Neural cell (in vitro differentiated cells): ENCODE measurements at regions not wholly inside any gene's neighbourhood (a gene's known extent, or its start where the extent isn't known, plus 50 kb on each side); places are given as distances from the start of the nearest gene placed in this dataset.

Source experiments
- H2AFZ ChIP-seq: fragments of 200-600, 300-800 bp; sonication (generic), shearing (Covaris generic); 2 replicates; pipeline ENCODE4 v1.6.0; 2014; ENCODE audit warnings: low read depth, mild to moderate bottlenecking, antibody characterized with exemption, low read length, moderate library complexity
- H3F3A ChIP-seq: fragments of 200-600 bp; shearing (Covaris generic); 2 replicates; pipeline ENCODE4 v1.6.1; 2016; ENCODE audit warnings: mild to moderate bottlenecking, moderate library complexity, mixed read lengths, antibody characterized with exemption, low read length; ENCODE audit not compliant: insufficient read depth, poor library complexity, severe bottlenecking
- H3K27ac ChIP-seq: fragments of 200-600, 300-800 bp; sonication (generic), shearing (Covaris generic); 2 replicates; pipeline ENCODE4 v1.5.1; 2014; ENCODE audit warnings: mild to moderate bottlenecking, low read length, moderate library complexity
- H3K27me3 ChIP-seq: fragments of 300-800, 200-600 bp; sonication (generic), shearing (Covaris generic); 2 replicates; pipeline ENCODE4 v1.6.0; 2014; ENCODE audit warnings: mild to moderate bottlenecking, low read depth, low read length, moderate library complexity; ENCODE audit not compliant: insufficient read depth
- H3K36me3 ChIP-seq: fragments of 300-800, 200-600 bp; sonication (generic), shearing (Covaris generic); 2 replicates; pipeline ENCODE4 v1.5.1; 2014; ENCODE audit warnings: mild to moderate bottlenecking, antibody characterized with exemption, low read length, moderate library complexity; ENCODE audit not compliant: insufficient read depth
- H3K4me2 ChIP-seq: fragments of 300-800, 200-600 bp; sonication (generic), shearing (Covaris generic); 2 replicates; pipeline ENCODE4 v1.6.0; 2014; ENCODE audit warnings: mild to moderate bottlenecking, low read length
- H3K4me3 ChIP-seq: fragments of 300-800, 200-600 bp; sonication (generic), shearing (Covaris generic); 2 replicates; pipeline ENCODE4 v1.5.1; 2014; ENCODE audit warnings: mild to moderate bottlenecking, low read length, moderate library complexity
- H3K79me2 ChIP-seq: fragments of 200-600 bp; shearing (Covaris generic); replicated peaks from 2 replicates; pipeline ENCODE4 v1.6.0; 2014; ENCODE audit warnings: mild to moderate bottlenecking, low read length, moderate library complexity; ENCODE audit not compliant: insufficient read depth
- H3K9ac ChIP-seq: fragments of 300-800, 200-600 bp; sonication (generic), shearing (Covaris generic); 2 replicates; pipeline ENCODE4 v1.6.1; 2016; ENCODE audit warnings: mild to moderate bottlenecking, low read length, mixed read lengths
- H3K9me2 ChIP-seq: fragments of 200-600 bp; shearing (Covaris generic); 2 replicates; pipeline ENCODE4 v1.6.1; 2016; ENCODE audit warnings: mild to moderate bottlenecking, low read length, mixed read lengths; ENCODE audit not compliant: insufficient read depth
- H3K9me3 ChIP-seq: fragments of 200-600, 300-800 bp; sonication (generic), shearing (Covaris generic); 2 replicates; pipeline ENCODE4 v1.6.1; 2016; ENCODE audit warnings: mild to moderate bottlenecking, mixed run types, low read length, moderate library complexity, mixed read lengths
- H4K20me1 ChIP-seq: fragments of 200-600 bp; shearing (Covaris generic); 2 replicates; pipeline ENCODE4 v1.6.1; 2016; ENCODE audit warnings: mild to moderate bottlenecking, mixed run types; ENCODE audit not compliant: insufficient read depth
- EP300 ChIP-seq: fragments of 450-650 bp; conservative IDR thresholded peaks from 2 replicates; pipeline ENCODE4 v1.6.1; 2014; ENCODE audit warnings: antibody characterized with exemption, mild to moderate bottlenecking, moderate library complexity; ENCODE audit not compliant: poor library complexity, severe bottlenecking
- EZH2 ChIP-seq: fragments of 200-600, 300-800 bp; shearing (Covaris generic), sonication (generic); IDR thresholded peaks from 2 replicates; pipeline ENCODE4 v1.6.1; 2014; ENCODE audit warnings: antibody characterized with exemption, low read length, borderline replicate concordance, mild to moderate bottlenecking; ENCODE audit not compliant: insufficient read depth, poor library complexity, severe bottlenecking
- MXI1 ChIP-seq: fragments of 450-650 bp; conservative IDR thresholded peaks from 2 replicates; pipeline ENCODE4 v1.6.1; 2014; ENCODE audit warnings: antibody characterized with exemption, mild to moderate bottlenecking; ENCODE audit not compliant: poor library complexity, severe bottlenecking
- POLR2AphosphoS5 ChIP-seq: IDR thresholded peaks from 2 replicates; pipeline ENCODE4 v1.6.1; 2012
- RAD21 ChIP-seq: fragments of 450-650 bp; conservative IDR thresholded peaks from 2 replicates; pipeline ENCODE4 v1.6.1; 2014; ENCODE audit warnings: antibody characterized with exemption, mild to moderate bottlenecking, moderate library complexity
- SMC3 ChIP-seq: fragments of 450-650 bp; conservative IDR thresholded peaks from 2 replicates; pipeline ENCODE4 v1.6.1; 2014; ENCODE audit warnings: antibody characterized with exemption, mild to moderate bottlenecking, moderate library complexity; ENCODE audit not compliant: poor library complexity
- TAF1 ChIP-seq: IDR thresholded peaks from 2 replicates; pipeline ENCODE4 v1.6.1; 2012; ENCODE audit warnings: low read depth
- TF ChIP-seq, protein P1 (sequence below): IDR thresholded peaks from 2 replicates; pipeline ENCODE4 v1.6.1; 2012; ENCODE audit warnings: borderline replicate concordance
- TF ChIP-seq, protein P2 (sequence below): fragments of 450-650 bp; IDR thresholded peaks from 2 replicates; pipeline ENCODE4 v1.5.1; 2014; ENCODE audit warnings: antibody characterized with exemption, mild to moderate bottlenecking, moderate library complexity; ENCODE audit not compliant: poor library complexity, severe bottlenecking

DNA sequence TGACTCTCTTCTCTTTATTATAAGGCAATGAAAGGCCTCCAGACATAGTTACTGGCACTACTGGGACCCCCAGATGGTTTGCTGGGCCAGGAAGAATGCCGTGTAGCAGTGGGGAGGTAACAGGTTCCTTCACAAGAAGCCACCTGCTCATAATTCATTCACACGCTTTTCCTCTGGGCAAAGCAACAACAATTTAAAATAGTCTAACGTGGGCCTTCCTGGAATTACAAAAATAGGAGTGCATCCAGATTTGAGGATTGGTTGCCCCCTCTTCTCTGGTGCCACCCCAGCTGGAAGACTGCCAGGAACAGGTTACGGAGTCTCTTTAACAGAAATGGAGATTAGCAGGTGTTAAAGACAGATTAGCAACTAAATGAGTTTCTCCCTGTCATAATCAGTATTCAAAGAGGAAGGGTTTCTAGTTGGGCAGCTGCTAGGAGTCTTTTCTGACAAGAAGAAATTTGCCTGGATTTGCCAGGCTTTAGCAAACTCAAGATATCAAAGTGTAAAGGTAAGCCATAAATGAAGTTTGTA lies 409.6 kb downstream of the NPIPA8 start:
- no peaks in the 10 kb centered on the region for H4K20me1 ChIP-seq
- no peak overlapping the region for H2AFZ ChIP-seq
- no peaks in the 10 kb centered on the region for H3K27me3 ChIP-seq
- TF ChIP-seq EP300 (no peak), SMC3 (no peak), MXI1 (no peak), TAF1 (no peak), POLR2AphosphoS5 (no peak), RAD21 (no peak), EZH2 (no peak)
- TF ChIP-seq, protein P1, sequence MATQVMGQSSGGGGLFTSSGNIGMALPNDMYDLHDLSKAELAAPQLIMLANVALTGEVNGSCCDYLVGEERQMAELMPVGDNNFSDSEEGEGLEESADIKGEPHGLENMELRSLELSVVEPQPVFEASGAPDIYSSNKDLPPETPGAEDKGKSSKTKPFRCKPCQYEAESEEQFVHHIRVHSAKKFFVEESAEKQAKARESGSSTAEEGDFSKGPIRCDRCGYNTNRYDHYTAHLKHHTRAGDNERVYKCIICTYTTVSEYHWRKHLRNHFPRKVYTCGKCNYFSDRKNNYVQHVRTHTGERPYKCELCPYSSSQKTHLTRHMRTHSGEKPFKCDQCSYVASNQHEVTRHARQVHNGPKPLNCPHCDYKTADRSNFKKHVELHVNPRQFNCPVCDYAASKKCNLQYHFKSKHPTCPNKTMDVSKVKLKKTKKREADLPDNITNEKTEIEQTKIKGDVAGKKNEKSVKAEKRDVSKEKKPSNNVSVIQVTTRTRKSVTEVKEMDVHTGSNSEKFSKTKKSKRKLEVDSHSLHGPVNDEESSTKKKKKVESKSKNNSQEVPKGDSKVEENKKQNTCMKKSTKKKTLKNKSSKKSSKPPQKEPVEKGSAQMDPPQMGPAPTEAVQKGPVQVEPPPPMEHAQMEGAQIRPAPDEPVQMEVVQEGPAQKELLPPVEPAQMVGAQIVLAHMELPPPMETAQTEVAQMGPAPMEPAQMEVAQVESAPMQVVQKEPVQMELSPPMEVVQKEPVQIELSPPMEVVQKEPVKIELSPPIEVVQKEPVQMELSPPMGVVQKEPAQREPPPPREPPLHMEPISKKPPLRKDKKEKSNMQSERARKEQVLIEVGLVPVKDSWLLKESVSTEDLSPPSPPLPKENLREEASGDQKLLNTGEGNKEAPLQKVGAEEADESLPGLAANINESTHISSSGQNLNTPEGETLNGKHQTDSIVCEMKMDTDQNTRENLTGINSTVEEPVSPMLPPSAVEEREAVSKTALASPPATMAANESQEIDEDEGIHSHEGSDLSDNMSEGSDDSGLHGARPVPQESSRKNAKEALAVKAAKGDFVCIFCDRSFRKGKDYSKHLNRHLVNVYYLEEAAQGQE, result no peak
- TF ChIP-seq, protein P2, sequence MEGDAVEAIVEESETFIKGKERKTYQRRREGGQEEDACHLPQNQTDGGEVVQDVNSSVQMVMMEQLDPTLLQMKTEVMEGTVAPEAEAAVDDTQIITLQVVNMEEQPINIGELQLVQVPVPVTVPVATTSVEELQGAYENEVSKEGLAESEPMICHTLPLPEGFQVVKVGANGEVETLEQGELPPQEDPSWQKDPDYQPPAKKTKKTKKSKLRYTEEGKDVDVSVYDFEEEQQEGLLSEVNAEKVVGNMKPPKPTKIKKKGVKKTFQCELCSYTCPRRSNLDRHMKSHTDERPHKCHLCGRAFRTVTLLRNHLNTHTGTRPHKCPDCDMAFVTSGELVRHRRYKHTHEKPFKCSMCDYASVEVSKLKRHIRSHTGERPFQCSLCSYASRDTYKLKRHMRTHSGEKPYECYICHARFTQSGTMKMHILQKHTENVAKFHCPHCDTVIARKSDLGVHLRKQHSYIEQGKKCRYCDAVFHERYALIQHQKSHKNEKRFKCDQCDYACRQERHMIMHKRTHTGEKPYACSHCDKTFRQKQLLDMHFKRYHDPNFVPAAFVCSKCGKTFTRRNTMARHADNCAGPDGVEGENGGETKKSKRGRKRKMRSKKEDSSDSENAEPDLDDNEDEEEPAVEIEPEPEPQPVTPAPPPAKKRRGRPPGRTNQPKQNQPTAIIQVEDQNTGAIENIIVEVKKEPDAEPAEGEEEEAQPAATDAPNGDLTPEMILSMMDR, result no peak
- H3K9me2 ChIP-seq, result no peaks in the 10 kb centered on the region
- no peaks in the 10 kb centered on the region for H3F3A ChIP-seq
- no peak overlapping the region for H3K4me2 ChIP-seq
- H3K4me3 ChIP-seq, result no peak overlapping the region
- no peaks in the 10 kb centered on the region for H3K79me2 ChIP-seq
- H3K9ac ChIP-seq, result no peak overlapping the region
- H3K36me3 ChIP-seq, result no peaks in the 10 kb centered on the region
- peaks cover 8% of the 10 kb centered on the region for H3K9me3 ChIP-seq
- no peak overlapping the region for H3K27ac ChIP-seq

DNA sequence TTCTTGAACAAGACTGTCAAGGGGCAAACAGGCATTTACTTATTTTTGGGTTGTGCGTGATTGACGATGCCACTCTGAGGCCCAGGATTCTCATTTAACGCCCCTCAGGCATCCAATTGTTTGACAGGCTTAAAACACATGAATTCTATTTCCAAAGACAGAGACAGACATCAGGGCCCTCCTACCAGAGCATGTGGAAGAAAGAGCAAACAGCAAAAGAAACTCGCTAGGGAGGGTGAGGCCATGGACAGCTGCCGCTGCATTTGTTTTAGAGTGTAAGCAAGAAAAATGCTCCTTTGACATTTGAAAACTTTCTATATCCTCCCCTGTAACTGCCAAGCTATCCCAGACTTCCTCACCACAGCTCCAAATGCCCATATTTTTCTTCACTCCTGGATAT lies 410.1 kb downstream of the NPIPA8 start:
- H3K79me2 ChIP-seq, result no peaks in the 10 kb centered on the region
- no peak for TF ChIP-seq EP300
- TF ChIP-seq, protein P2, result no peak
- TF ChIP-seq EZH2, result no peak
- no peak for TF ChIP-seq SMC3
- TF ChIP-seq TAF1, result no peak
- TF ChIP-seq POLR2AphosphoS5, result no peak
- no peak for TF ChIP-seq RAD21
- TF ChIP-seq, protein P1, result no peak
- TF ChIP-seq MXI1, result no peak
- H3F3A ChIP-seq, result no peaks in the 10 kb centered on the region
- peaks cover 10% of the 10 kb centered on the region for H3K9me3 ChIP-seq
- no peaks in the 10 kb centered on the region for H3K36me3 ChIP-seq
- no peaks in the 10 kb centered on the region for H4K20me1 ChIP-seq
- H3K9me2 ChIP-seq, result no peaks in the 10 kb centered on the region
- H2AFZ ChIP-seq, result no peak overlapping the region
- no peak overlapping the region for H3K27ac ChIP-seq
- no peak overlapping the region for H3K4me3 ChIP-seq
- H3K4me2 ChIP-seq, result no peak overlapping the region
- no peaks in the 10 kb centered on the region for H3K27me3 ChIP-seq
- no peak overlapping the region for H3K9ac ChIP-seq
